A673 (cell line): ENCODE measurements at regions not wholly inside any gene's neighbourhood (a gene's known extent, or its start where the extent isn't known, plus 50 kb on each side); places are given as distances from the start of the nearest gene placed in this dataset.

Source experiments
- BruUV-seq: library from RNA; stranded (reverse); fragments of 400-500 nt; replicated peaks from 2 replicates; lab custom pipeline; 2021; lab: Mats Ljungman, UMichigan
- CTCF ChIA-PET: fragments of 300-600 bp; sonication (Branson Sonifier 250); formaldehyde crosslinking; loops from one replicate; lab custom pipeline; 2022; ENCODE audit warnings: antibody characterized with exemption; lab: Charles Lee
- POLR2A ChIA-PET: fragments of 300-600 bp; sonication (Branson Sonifier 250); formaldehyde crosslinking; loops from one replicate; lab custom pipeline; 2022; ENCODE audit warnings: antibody characterized with exemption; ENCODE audit not compliant: low non-redundant PET; lab: Charles Lee
- DNase-seq: peaks from one replicate; pipeline ENCODE4 v3.0.0-alpha.2; 2015; ENCODE audit warnings: low spot score
- H3K27ac ChIP-seq: fragments of 200-600 bp; sonication (generic); 2 replicates; pipeline ENCODE4 v1.5.1; 2016; ENCODE audit warnings: mixed run types, low read depth, mild to moderate bottlenecking, mixed read lengths, antibody characterized with exemption, low read length; ENCODE audit not compliant: poor library complexity, severe bottlenecking
- H3K27me3 ChIP-seq: fragments of 200-600 bp; sonication (generic); replicated peaks from 2 replicates; pipeline ENCODE4 v1.6.1; 2017; ENCODE audit warnings: mixed run types, low read depth, mild to moderate bottlenecking, mixed read lengths, antibody characterized with exemption, low read length; ENCODE audit not compliant: insufficient read depth, poor library complexity
- H3K36me3 ChIP-seq: fragments of 200-600 bp; sonication (generic); 2 replicates; pipeline ENCODE4 v1.6.1; 2016; ENCODE audit warnings: mixed run types, mild to moderate bottlenecking, mixed read lengths, antibody characterized with exemption, low read length; ENCODE audit not compliant: insufficient read depth, poor library complexity, severe bottlenecking
- H3K4me1 ChIP-seq: fragments of 200-600 bp; sonication (generic); 2 replicates; pipeline ENCODE4 v1.6.1; 2017; ENCODE audit warnings: mixed run types, mild to moderate bottlenecking, mixed read lengths, antibody characterized with exemption, low read length; ENCODE audit not compliant: insufficient read depth, poor library complexity, severe bottlenecking
- H3K4me3 ChIP-seq: fragments of 200-600 bp; sonication (generic); 2 replicates; pipeline ENCODE4 v1.5.1; 2016; ENCODE audit warnings: low read depth, mixed run types, mild to moderate bottlenecking, mixed read lengths, low read length; ENCODE audit not compliant: poor library complexity, severe bottlenecking
- H3K9me3 ChIP-seq: fragments of 200-600 bp; sonication (generic); 2 replicates; pipeline ENCODE4 v1.6.1; 2016; ENCODE audit warnings: mixed run types, low read depth, mild to moderate bottlenecking, mixed read lengths, antibody characterized with exemption, low read length; ENCODE audit not compliant: poor library complexity, severe bottlenecking
- CTCF ChIP-seq: fragments of 300-800, 200-600 bp; sonication (generic); conservative IDR thresholded peaks from 2 replicates; pipeline ENCODE4 v1.5.1; 2017; ENCODE audit warnings: low read depth, mild to moderate bottlenecking, antibody characterized with exemption, low read length, moderate library complexity, mixed read lengths
- EZH2 ChIP-seq: fragments of 200-600 bp; sonication (generic); IDR thresholded peaks from 2 replicates; pipeline ENCODE4 v1.6.1; 2017; ENCODE audit warnings: borderline replicate concordance, low read depth, mild to moderate bottlenecking, mixed read lengths, antibody characterized with exemption, low read length; ENCODE audit not compliant: poor library complexity, severe bottlenecking
- intact Hi-C: fragments of 100-400 bp; cut with micrococcal nuclease; formaldehyde crosslinking; loops from one replicate; pipeline ENCODE4 v1.10.0; 2022; ENCODE audit not compliant: unreplicated experiment

DNA sequence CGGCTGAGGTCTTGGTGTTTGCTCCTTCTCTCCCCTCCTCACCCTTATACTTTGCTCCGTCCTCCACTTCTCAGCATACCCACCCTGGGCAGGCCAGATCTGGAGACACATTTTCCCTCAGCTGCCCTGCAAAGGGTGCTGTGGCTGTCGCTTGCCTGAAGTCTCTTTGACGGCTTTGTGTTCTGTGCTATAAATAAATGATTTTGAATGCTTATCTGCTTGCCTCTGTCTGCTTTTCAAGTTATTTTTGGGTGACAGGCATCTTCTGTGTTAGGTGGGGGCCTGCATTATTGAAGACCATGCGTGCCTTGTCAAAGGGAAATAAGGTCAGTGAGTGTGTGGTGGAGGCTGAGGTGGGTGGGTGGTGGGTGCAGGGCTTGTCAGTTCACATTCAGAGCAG, 66.9 kb upstream of the KCND3 start:
- TF ChIP-seq EZH2 (no peak), CTCF (no peak)
- intact Hi-C loops = no loop called here
- Histone ChIP-seq H3K4me1 (no peaks in the 10 kb centered on the region), H3K9me3 (no peaks in the 10 kb centered on the region), H3K27ac (no peak overlapping the region), H3K36me3 (no peaks in the 10 kb centered on the region), H3K4me3 (no peak overlapping the region), H3K27me3 (peaks cover 11% of the 10 kb centered on the region)
- ChIA-PET POLR2A (no interaction called here), CTCF (no interaction called here)
- BruUV-seq = no TSS peak
- no peak for DNase-seq

DNA sequence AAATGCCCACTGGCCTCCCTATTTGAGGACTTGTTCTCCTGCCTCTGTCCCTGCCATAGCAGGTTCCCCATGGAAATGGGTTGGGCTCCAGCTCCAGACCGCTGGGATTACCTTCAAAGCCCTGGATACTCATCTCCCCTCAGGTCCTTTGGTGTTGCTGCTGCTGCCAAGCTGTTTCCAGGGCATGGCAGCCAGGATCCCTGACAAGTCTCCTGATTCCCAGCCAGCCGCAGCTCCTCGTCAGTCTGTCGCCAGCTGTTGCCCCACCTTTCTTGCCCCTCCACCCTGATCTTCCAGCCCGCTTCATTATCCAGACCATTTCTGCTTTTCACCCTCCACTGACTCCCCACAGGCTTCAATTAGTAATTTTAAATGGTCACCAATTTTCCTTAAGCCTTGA, 68.3 kb upstream of the KCND3 start:
- DNase-seq = no peak
- H3K4me1 ChIP-seq = no peaks in the 10 kb centered on the region
- BruUV-seq = no TSS peak
- H3K27ac ChIP-seq = no peak overlapping the region
- peaks cover 24% of the 10 kb centered on the region for H3K27me3 ChIP-seq
- ChIA-PET CTCF (interaction anchor here (0.6 kb wide), 1 partner anchor 425 kb away, joined by 6 read pairs; no protein-coding TSS in a partner anchor), POLR2A (no interaction called here)
- H3K36me3 ChIP-seq = no peaks in the 10 kb centered on the region
- H3K9me3 ChIP-seq = no peaks in the 10 kb centered on the region
- no peak for TF ChIP-seq CTCF
- no peak for TF ChIP-seq EZH2
- intact Hi-C loops = no loop called here
- no peak overlapping the region for H3K4me3 ChIP-seq

DNA sequence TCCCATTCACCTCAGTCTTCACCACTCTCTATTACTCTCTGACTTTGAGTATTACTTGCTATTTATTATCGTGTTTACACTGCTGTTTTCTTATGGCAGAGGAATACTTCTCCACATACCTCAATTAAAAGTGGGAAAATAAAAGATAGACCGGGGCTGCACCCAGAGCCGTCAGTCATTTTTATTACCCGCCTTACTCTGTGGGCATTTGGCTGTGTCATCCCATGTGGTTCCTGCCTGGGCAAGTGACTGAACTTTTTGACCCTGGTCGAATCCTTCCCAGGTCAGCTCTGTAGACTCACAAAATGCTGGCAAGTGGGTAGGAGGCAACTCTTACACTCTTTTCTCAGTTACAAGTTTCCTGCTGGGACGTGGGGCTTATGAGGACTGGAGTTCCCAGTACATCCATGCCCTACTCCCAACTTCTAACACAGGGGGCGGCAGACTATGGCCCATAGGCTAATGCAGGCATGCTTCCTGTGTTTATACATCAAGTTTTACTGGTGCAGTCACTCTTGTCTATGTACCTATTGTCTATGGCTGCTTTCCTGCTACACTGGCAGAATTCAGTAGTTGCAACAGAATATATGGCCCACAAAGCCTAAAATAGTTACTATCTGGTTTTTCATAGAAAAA, 69.5 kb upstream of the KCND3 start:
- no TSS peak for BruUV-seq
- POLR2A ChIA-PET = no interaction called here

More for the DNA sequence above, 69.5 kb upstream of the KCND3 start:
- Histone ChIP-seq H3K9me3 (no peaks in the 10 kb centered on the region), H3K4me1 (no peaks in the 10 kb centered on the region), H3K27me3 (peaks cover 26% of the 10 kb centered on the region), H3K27ac (no peak overlapping the region), H3K36me3 (no peaks in the 10 kb centered on the region), H3K4me3 (no peak overlapping the region)
- no peak for DNase-seq
- TF ChIP-seq CTCF (no peak), EZH2 (no peak)
- CTCF ChIA-PET = no interaction called here
- intact Hi-C loops = no loop called here
